ENCODE measurements at regions not wholly inside any gene's neighbourhood (a gene's known extent, or its start where the extent isn't known, plus 50 kb on each side); places are given as distances from the start of the nearest gene placed in this dataset.

DNA sequence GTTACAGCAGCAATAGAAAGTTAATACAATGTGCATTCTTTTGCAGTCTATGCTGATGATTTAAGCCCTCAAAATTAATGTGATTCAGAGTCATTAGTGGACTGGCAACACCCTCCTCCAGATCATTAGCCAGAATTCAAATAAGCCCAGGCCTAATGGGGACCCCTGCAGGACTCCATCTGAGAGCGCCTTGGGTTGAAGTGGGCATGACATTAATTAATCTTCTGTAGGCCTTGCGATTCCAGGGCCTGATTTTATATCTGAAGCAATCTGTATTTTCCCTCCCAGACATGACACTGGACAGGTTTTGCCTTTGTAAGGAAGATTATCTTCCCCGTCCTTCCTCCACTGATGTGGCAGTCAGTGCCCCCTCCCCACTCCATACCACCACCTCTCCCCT lies 442.9 kb downstream of the FOXO1 start:
- TF ChIP-seq, protein P1, sequence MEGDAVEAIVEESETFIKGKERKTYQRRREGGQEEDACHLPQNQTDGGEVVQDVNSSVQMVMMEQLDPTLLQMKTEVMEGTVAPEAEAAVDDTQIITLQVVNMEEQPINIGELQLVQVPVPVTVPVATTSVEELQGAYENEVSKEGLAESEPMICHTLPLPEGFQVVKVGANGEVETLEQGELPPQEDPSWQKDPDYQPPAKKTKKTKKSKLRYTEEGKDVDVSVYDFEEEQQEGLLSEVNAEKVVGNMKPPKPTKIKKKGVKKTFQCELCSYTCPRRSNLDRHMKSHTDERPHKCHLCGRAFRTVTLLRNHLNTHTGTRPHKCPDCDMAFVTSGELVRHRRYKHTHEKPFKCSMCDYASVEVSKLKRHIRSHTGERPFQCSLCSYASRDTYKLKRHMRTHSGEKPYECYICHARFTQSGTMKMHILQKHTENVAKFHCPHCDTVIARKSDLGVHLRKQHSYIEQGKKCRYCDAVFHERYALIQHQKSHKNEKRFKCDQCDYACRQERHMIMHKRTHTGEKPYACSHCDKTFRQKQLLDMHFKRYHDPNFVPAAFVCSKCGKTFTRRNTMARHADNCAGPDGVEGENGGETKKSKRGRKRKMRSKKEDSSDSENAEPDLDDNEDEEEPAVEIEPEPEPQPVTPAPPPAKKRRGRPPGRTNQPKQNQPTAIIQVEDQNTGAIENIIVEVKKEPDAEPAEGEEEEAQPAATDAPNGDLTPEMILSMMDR (optimal IDR thresholded peaks at IDR 0.05 in 1 of 3, IDR thresholded peaks at IDR 0.05 in 1 of 3, conservative IDR thresholded peaks at IDR 0.05 in 1 of 3; ENCODE audit: extremely low read depth in 1 of 3, insufficient read depth in 2 of 3, low read length in 3 of 3) = no peak
- no peak for TF ChIP-seq EZH2 (IDR thresholded peaks at IDR 0.05; ENCODE audit: low read length)

All from keratinocyte (primary cell).